Transverse colon (tissue), 4 donors: ENCODE measurements at regions not wholly inside any gene's neighbourhood (a gene's known extent, or its start where the extent isn't known, plus 50 kb on each side); places are given as distances from the start of the nearest gene placed in this dataset.

Experiments used
- EP300 ChIP-seq: sonication (generic); formaldehyde crosslinking; IDR thresholded peaks from one replicate; pipeline ENCODE4 v1.6.1; 2017; ENCODE audit warnings: antibody characterized with exemption, low read depth
- POLR2A ChIP-seq: fragments of 450-650 bp; IDR thresholded peaks from one replicate; pipeline ENCODE4 v1.6.1; 2016; ENCODE audit warnings: antibody characterized with exemption, mild to moderate bottlenecking, moderate library complexity
- POLR2AphosphoS5 ChIP-seq, 3 donors: sonication (generic); formaldehyde crosslinking; IDR thresholded peaks; one replicate each; pipeline ENCODE4 v1.6.1; 2016; ENCODE audit warnings: antibody characterized with exemption in 3 of 3
- TF ChIP-seq, protein P1 (sequence below), 5 experiments: fragments of 200-600 bp in 3 of 5; fragments of 450-650 bp in 2 of 5; sonication (generic) in 3 of 5; IDR thresholded peaks; 1 replicate in 2 of 5; 2 replicates in 3 of 5; pipeline ENCODE4 v1.5.1; 2016 to 2017; ENCODE audit warnings: antibody characterized with exemption in 5 of 5, inconsistent platforms in 3 of 5, mild to moderate bottlenecking in 2 of 5, moderate library complexity in 1 of 5

GRCh38 chr15:26443321-26443720 is 329.5 kb downstream of the GABRB3 start:
- TF ChIP-seq, protein P1, sequence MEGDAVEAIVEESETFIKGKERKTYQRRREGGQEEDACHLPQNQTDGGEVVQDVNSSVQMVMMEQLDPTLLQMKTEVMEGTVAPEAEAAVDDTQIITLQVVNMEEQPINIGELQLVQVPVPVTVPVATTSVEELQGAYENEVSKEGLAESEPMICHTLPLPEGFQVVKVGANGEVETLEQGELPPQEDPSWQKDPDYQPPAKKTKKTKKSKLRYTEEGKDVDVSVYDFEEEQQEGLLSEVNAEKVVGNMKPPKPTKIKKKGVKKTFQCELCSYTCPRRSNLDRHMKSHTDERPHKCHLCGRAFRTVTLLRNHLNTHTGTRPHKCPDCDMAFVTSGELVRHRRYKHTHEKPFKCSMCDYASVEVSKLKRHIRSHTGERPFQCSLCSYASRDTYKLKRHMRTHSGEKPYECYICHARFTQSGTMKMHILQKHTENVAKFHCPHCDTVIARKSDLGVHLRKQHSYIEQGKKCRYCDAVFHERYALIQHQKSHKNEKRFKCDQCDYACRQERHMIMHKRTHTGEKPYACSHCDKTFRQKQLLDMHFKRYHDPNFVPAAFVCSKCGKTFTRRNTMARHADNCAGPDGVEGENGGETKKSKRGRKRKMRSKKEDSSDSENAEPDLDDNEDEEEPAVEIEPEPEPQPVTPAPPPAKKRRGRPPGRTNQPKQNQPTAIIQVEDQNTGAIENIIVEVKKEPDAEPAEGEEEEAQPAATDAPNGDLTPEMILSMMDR (IDR thresholded peaks at IDR 0.05), result no peak
- TF ChIP-seq POLR2A (no peak), POLR2AphosphoS5 (IDR thresholded peaks at IDR 0.05) (no peak), EP300 (no peak)
